GM12864 (cell line): ENCODE measurements at regions not wholly inside any gene's neighbourhood (a gene's known extent, or its start where the extent isn't known, plus 50 kb on each side); places are given as distances from the start of the nearest gene placed in this dataset.

Experiments used
- DNase-seq: peaks from one replicate; pipeline ENCODE4 v3.0.0-alpha.2; 2011; ENCODE audit warnings: low read depth
- H3K4me3 ChIP-seq: 2 replicates; pipeline ENCODE4 v1.5.1; 2011; ENCODE audit warnings: mild to moderate bottlenecking, low read depth, low read length, control low read depth
- CTCF ChIP-seq: IDR thresholded peaks from 2 replicates; pipeline ENCODE4 v1.5.1; 2011; ENCODE audit warnings: low read depth, mild to moderate bottlenecking, moderate library complexity, low read length, control low read depth, inconsistent platforms; ENCODE audit errors: missing control alignments

DNA sequence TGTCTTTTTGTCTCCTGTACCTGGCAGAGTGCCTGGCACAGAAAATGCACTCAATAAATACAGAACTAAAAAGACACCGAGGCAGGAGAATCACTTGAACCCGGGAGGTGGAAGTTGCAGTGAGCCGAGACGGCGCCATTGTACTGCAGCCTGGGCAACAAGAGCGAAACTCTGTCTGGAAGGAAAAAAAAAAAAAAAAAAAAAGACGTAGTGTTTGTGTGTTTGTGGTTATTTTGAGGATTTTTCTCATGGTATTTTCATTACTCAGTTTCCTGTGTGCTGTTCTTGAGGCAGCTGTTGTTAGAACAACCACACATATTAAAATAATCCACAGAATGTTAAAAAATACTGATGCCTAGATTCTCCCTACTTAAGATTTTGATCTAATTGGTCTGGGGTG, 519.2 kb upstream of the SPHKAP start:
- DNase-seq: no peak
- no peak for TF ChIP-seq CTCF
- H3K4me3 ChIP-seq: no peak overlapping the region

- TF ChIP-seq CTCF: no peak
- no peak overlapping the region for H3K4me3 ChIP-seq
Measured at GRCh38 chr2:228699888-228700287, 518.4 kb upstream of the SPHKAP start.

GRCh38 chr2:228699400-228699799, 517.9 kb upstream of the SPHKAP start:
- H3K4me3 ChIP-seq: no peak overlapping the region
- DNase-seq: no peak
- no peak for TF ChIP-seq CTCF

More at GRCh38 chr2:228699888-228700287, 518.4 kb upstream of the SPHKAP start:
- no peak for DNase-seq

- no peak overlapping the region for H3K4me3 ChIP-seq
- DNase-seq: no peak
- no peak for TF ChIP-seq CTCF
Measured at GRCh38 chr2:228698963-228699362, 517.5 kb upstream of the SPHKAP start.

DNA sequence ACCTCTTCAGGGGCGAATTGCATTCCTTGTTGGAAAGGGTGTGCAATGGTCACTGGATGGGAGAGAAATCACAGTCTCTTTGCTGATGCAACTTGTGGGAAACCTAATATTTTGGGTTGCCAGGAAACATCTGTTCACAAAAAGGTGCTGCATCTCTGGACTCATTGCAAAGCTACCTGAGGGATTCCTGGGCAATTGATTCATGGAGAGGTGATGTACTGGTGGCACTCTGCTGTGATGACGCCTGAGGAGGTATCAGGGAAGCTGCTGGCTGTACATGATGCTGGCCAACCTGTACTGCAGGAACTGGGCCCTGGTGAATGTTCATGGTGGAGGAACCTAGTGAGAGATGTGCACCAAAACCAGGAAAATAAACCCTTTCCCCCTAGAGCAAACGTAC, 516.0 kb upstream of the SPHKAP start:
- TF ChIP-seq CTCF: no peak
- DNase-seq: no peak

GRCh38 chr2:228690681-228691080, 509.2 kb upstream of the SPHKAP start:
- TF ChIP-seq CTCF: no peak
- no peak for DNase-seq

More for the DNA sequence above, 516.0 kb upstream of the SPHKAP start:
- no peak overlapping the region for H3K4me3 ChIP-seq

GRCh38 chr2:228689053-228689452, 507.6 kb upstream of the SPHKAP start:
- TF ChIP-seq CTCF: no peak
- H3K4me3 ChIP-seq: no peak overlapping the region
- DNase-seq: no peak

More at GRCh38 chr2:228690681-228691080, 509.2 kb upstream of the SPHKAP start:
- H3K4me3 ChIP-seq: no peak overlapping the region
